Peyer's patch (tissue), 4 donors: ENCODE measurements at regions not wholly inside any gene's neighbourhood (a gene's known extent, or its start where the extent isn't known, plus 50 kb on each side); places are given as distances from the start of the nearest gene placed in this dataset.

Source experiments
- DNase-seq, 3 donors: peaks; one replicate each; pipeline ENCODE4 v3.0.0-alpha.2; 2017 to 2019
- H3K27ac ChIP-seq, 4 donors: fragments of 200-600 bp; sonication (generic); one replicate each; pipeline ENCODE4 v1.5.1; 2016 to 2019
- H3K27me3 ChIP-seq, 2 donors: fragments of 200-600 bp; sonication (generic); one replicate each; pipeline ENCODE4 v1.5.1; 2019
- H3K36me3 ChIP-seq, 3 donors: fragments of 200-600 bp; sonication (generic); one replicate each; pipeline ENCODE4 v1.5.1; 2016 to 2019
- H3K4me1 ChIP-seq, 4 donors: fragments of 200-600 bp; sonication (generic); one replicate each; pipeline ENCODE4 v1.5.1; 2016 to 2019
- H3K4me3 ChIP-seq, 4 donors: fragments of 200-600 bp; sonication (generic); 1 replicate in 3 of 4; 2 replicates in 1 of 4; pipeline ENCODE4 v1.5.1; 2016 to 2019; ENCODE audit warnings: mild to moderate bottlenecking in 1 of 4
- H3K9me3 ChIP-seq, 4 donors: fragments of 200-600 bp; sonication (generic); one replicate each; pipeline ENCODE4 v1.5.1; 2016 to 2019; ENCODE audit warnings: mild to moderate bottlenecking in 1 of 4
- POLR2A ChIP-seq, 2 donors: fragments of 450-650 bp; IDR thresholded peaks; one replicate each; pipeline ENCODE4 v1.5.1; 2017; ENCODE audit warnings: antibody characterized with exemption in 2 of 2, mild to moderate bottlenecking in 2 of 2, moderate library complexity in 2 of 2
- TF ChIP-seq, protein P1 (sequence below), 6 experiments: fragments of 450-650 bp in 4 of 6; fragments of 200-600 bp in 2 of 6; sonication (generic) in 1 of 6; IDR thresholded peaks; one replicate each; pipeline ENCODE4 v1.5.1; 2017 to 2019; ENCODE audit warnings: antibody characterized with exemption in 6 of 6, mild to moderate bottlenecking in 3 of 6, moderate library complexity in 1 of 6

- TF ChIP-seq, protein P1, sequence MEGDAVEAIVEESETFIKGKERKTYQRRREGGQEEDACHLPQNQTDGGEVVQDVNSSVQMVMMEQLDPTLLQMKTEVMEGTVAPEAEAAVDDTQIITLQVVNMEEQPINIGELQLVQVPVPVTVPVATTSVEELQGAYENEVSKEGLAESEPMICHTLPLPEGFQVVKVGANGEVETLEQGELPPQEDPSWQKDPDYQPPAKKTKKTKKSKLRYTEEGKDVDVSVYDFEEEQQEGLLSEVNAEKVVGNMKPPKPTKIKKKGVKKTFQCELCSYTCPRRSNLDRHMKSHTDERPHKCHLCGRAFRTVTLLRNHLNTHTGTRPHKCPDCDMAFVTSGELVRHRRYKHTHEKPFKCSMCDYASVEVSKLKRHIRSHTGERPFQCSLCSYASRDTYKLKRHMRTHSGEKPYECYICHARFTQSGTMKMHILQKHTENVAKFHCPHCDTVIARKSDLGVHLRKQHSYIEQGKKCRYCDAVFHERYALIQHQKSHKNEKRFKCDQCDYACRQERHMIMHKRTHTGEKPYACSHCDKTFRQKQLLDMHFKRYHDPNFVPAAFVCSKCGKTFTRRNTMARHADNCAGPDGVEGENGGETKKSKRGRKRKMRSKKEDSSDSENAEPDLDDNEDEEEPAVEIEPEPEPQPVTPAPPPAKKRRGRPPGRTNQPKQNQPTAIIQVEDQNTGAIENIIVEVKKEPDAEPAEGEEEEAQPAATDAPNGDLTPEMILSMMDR (IDR thresholded peaks at IDR 0.05): no peak
- TF ChIP-seq POLR2A (IDR thresholded peaks at IDR 0.05): no peak
- no peaks in the 10 kb centered on the region for H3K27me3 ChIP-seq
- no peaks in the 10 kb centered on the region for H3K9me3 ChIP-seq
- no peak for DNase-seq
- no peak overlapping the region for H3K27ac ChIP-seq
- no peaks in the 10 kb centered on the region for H3K4me1 ChIP-seq
- H3K36me3 ChIP-seq: no peaks in the 10 kb centered on the region
- H3K4me3 ChIP-seq: no peak overlapping the region
These were observed 661.8 kb upstream of the WWC1 start for GRCh38 chr5:167629634-167630033.

- no peaks in the 10 kb centered on the region for H3K36me3 ChIP-seq
- no peaks in the 10 kb centered on the region for H3K9me3 ChIP-seq
- no peaks in the 10 kb centered on the region for H3K27me3 ChIP-seq
- no peak overlapping the region for H3K4me3 ChIP-seq
- no peaks in the 10 kb centered on the region for H3K4me1 ChIP-seq
- no peak overlapping the region for H3K27ac ChIP-seq
- no peak for DNase-seq
- no peak for TF ChIP-seq POLR2A (IDR thresholded peaks at IDR 0.05)
- TF ChIP-seq, protein P1 (IDR thresholded peaks at IDR 0.05): no peak
These were observed 660.3 kb upstream of the WWC1 start for GRCh38 chr5:167631191-167631590.

DNA sequence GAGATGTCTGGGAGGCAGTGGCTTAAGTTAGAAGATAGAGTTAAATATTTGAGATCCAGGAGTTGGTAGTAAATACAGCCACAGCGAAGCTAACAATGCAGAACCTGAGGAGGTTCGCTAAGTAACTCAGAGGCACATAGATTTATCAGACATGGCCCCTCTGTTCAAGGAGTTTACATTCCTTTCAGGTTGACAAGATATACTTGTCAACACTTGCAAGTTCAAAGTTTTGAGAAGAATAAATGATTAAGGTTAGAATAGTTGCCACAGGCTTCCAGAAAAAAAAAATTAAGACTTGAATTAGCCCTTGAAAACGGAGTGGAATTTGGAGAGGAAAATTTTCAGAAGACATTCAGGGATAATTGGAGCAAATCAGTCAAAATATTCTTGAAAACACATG lies 658.3 kb upstream of the WWC1 start:
- Histone ChIP-seq H3K4me3 (no peak overlapping the region), H3K27ac (no peak overlapping the region), H3K36me3 (no peaks in the 10 kb centered on the region), H3K4me1 (no peaks in the 10 kb centered on the region), H3K27me3 (no peaks in the 10 kb centered on the region), H3K9me3 (no peaks in the 10 kb centered on the region)
- no peak for DNase-seq
- TF ChIP-seq POLR2A (IDR thresholded peaks at IDR 0.05): no peak
- TF ChIP-seq, protein P1 (IDR thresholded peaks at IDR 0.05): no peak

DNA sequence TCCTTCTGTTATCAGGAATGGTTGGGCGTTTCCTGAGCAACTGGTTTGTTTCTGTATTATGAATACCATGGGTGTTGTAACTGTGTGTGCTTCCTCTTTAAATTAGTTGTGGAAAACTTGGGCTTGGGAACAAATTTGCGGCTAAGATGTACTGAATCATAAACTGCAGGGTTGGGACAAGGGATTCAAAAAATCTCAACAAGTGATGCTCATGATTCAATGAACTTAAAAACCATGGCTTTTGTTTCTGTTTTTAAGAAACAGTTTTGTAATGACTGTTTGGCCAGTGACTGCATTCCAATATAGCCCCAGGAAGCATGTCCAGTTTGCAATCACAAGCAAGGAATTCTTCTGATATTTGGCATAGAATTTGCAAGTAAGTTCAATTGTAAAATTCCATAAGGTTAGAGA lies 657.5 kb upstream of the WWC1 start:
- Histone ChIP-seq H3K4me1 (no peaks in the 10 kb centered on the region), H3K27me3 (no peaks in the 10 kb centered on the region), H3K9me3 (no peaks in the 10 kb centered on the region), H3K36me3 (no peaks in the 10 kb centered on the region), H3K4me3 (no peak overlapping the region), H3K27ac (no peak overlapping the region)
- DNase-seq: no peak
- TF ChIP-seq, protein P1 (IDR thresholded peaks at IDR 0.05): no peak
- no peak for TF ChIP-seq POLR2A (IDR thresholded peaks at IDR 0.05)

DNA sequence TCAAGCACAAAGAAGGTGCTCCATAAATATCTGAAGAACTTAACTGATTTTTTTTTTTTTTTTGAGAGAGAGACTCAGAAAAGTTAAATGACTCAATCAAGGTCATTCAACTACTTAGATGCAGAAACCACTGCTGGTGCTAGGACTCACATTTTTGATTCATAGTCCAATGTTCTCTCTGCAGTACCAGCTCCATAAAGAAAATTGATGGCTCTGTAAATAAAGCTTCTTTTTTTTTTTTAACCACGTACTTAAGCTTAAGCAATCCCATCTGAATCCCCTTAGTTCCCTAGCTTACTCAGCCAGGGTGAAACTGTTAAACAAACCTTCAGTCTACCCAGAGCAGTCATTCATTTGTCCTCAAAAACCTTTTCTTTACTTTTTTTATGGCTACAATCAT lies 657.0 kb upstream of the WWC1 start:
- no peak overlapping the region for H3K27ac ChIP-seq
- H3K27me3 ChIP-seq: no peaks in the 10 kb centered on the region
- TF ChIP-seq, protein P1 (IDR thresholded peaks at IDR 0.05): no peak
- TF ChIP-seq POLR2A (IDR thresholded peaks at IDR 0.05): no peak
- H3K36me3 ChIP-seq: no peaks in the 10 kb centered on the region
- no peak for DNase-seq
- no peaks in the 10 kb centered on the region for H3K4me1 ChIP-seq
- H3K4me3 ChIP-seq: no peak overlapping the region
- H3K9me3 ChIP-seq: no peaks in the 10 kb centered on the region

- no peak for DNase-seq
- Histone ChIP-seq H3K4me3 (no peak overlapping the region), H3K27ac (no peak overlapping the region), H3K36me3 (no peaks in the 10 kb centered on the region), H3K9me3 (no peaks in the 10 kb centered on the region), H3K27me3 (no peaks in the 10 kb centered on the region), H3K4me1 (no peaks in the 10 kb centered on the region)
- no peak for TF ChIP-seq POLR2A (IDR thresholded peaks at IDR 0.05)
- TF ChIP-seq, protein P1 (IDR thresholded peaks at IDR 0.05): no peak
These were observed 652.6 kb upstream of the WWC1 start for GRCh38 chr5:167638816-167639215.
